ENCODE measurements at regions not wholly inside any gene's neighbourhood (a gene's known extent, or its start where the extent isn't known, plus 50 kb on each side); places are given as distances from the start of the nearest gene placed in this dataset.

GRCh38 chr10:94085766-94086437, 92.2 kb downstream of the PLCE1 start:
- DNase-seq: no peak
- TF ChIP-seq CTCF (IDR thresholded peaks at IDR 0.05; ENCODE audit: low read depth, low read length, missing control alignments): no peak
- no peaks in the 10 kb centered on the region for H3K27me3 ChIP-seq (replicated peaks)
- no peak overlapping the region for H3K27ac ChIP-seq
- in situ Hi-C loops (cut with HindIII; ENCODE audit: low pct_ligation_motif_present, low sequenced_read_pairs): no loop called here
- H3K36me3 ChIP-seq (replicated peaks): no peaks in the 10 kb centered on the region
- H3K4me3 ChIP-seq (ENCODE audit: low read depth, low read length): no peak overlapping the region

GRCh38 chr10:94088926-94089381, 95.2 kb downstream of the PLCE1 start:
- no peak overlapping the region for H3K4me3 ChIP-seq (ENCODE audit: low read depth, low read length)
- peak; percentile 28 for DNase-seq
- in situ Hi-C loops (cut with HindIII; ENCODE audit: low pct_ligation_motif_present, low sequenced_read_pairs): no loop called here
- H3K27ac ChIP-seq: no peak overlapping the region
- TF ChIP-seq CTCF (IDR thresholded peaks at IDR 0.05; ENCODE audit: low read depth, low read length, missing control alignments): no peak
- H3K27me3 ChIP-seq (replicated peaks): no peaks in the 10 kb centered on the region
- H3K36me3 ChIP-seq (replicated peaks): no peaks in the 10 kb centered on the region

GRCh38 chr10:94091649-94092048, 97.9 kb downstream of the PLCE1 start:
- in situ Hi-C loops (cut with HindIII; ENCODE audit: low pct_ligation_motif_present, low sequenced_read_pairs): no loop called here
- no peak for TF ChIP-seq CTCF (IDR thresholded peaks at IDR 0.05; ENCODE audit: low read depth, low read length, missing control alignments)
- Histone ChIP-seq H3K4me3 (ENCODE audit: low read depth, low read length) (no peak overlapping the region), H3K27me3 (replicated peaks) (no peaks in the 10 kb centered on the region), H3K27ac (no peak overlapping the region), H3K36me3 (replicated peaks) (no peaks in the 10 kb centered on the region)
- no peak for DNase-seq

GRCh38 chr10:94092848-94093247, 99.1 kb downstream of the PLCE1 start:
- peak; percentile 37 for DNase-seq
- in situ Hi-C loops (cut with HindIII; ENCODE audit: low pct_ligation_motif_present, low sequenced_read_pairs): no loop called here

GRCh38 chr10:94093286-94093905, 99.7 kb downstream of the PLCE1 start:
- H3K36me3 ChIP-seq (replicated peaks): no peaks in the 10 kb centered on the region
- H3K4me3 ChIP-seq (ENCODE audit: low read depth, low read length): no peak overlapping the region
- in situ Hi-C loops (cut with HindIII; ENCODE audit: low pct_ligation_motif_present, low sequenced_read_pairs): no loop called here
- no peaks in the 10 kb centered on the region for H3K27me3 ChIP-seq (replicated peaks)
- DNase-seq: no peak
- H3K27ac ChIP-seq: no peak overlapping the region
- no peak for TF ChIP-seq CTCF (IDR thresholded peaks at IDR 0.05; ENCODE audit: low read depth, low read length, missing control alignments)

More at GRCh38 chr10:94092848-94093247, 99.1 kb downstream of the PLCE1 start:
- H3K4me3 ChIP-seq (ENCODE audit: low read depth, low read length): no peak overlapping the region
- no peaks in the 10 kb centered on the region for H3K27me3 ChIP-seq (replicated peaks)
- no peaks in the 10 kb centered on the region for H3K36me3 ChIP-seq (replicated peaks)
- H3K27ac ChIP-seq: no peak overlapping the region
- TF ChIP-seq CTCF (IDR thresholded peaks at IDR 0.05; ENCODE audit: low read depth, low read length, missing control alignments): no peak

Data from brain microvascular endothelial cell (primary cell).